ENCODE measurements at regions not wholly inside any gene's neighbourhood (a gene's known extent, or its start where the extent isn't known, plus 50 kb on each side); places are given as distances from the start of the nearest gene placed in this dataset.

- Histone ChIP-seq H3K27ac (ENCODE audit: low read length) (no peak overlapping the region), H3K9me3 (ENCODE audit: insufficient read depth, low read length, severe bottlenecking) (no peaks in the 10 kb centered on the region), H3K79me2 (ENCODE audit: insufficient read depth, low read length) (no peaks in the 10 kb centered on the region), H3K27me3 (ENCODE audit: insufficient read depth, low read length, poor library complexity) (no peaks in the 10 kb centered on the region), H4K20me1 (ENCODE audit: insufficient read depth, low read length) (no peaks in the 10 kb centered on the region), H3K9ac (ENCODE audit: low read depth, low read length) (no peak overlapping the region), H2AFZ (ENCODE audit: low read depth, low read length) (no peak overlapping the region), H3K4me3 (ENCODE audit: low read depth in 1 of 2, low read length in 2 of 2) (no peak overlapping the region), H3K4me1 (ENCODE audit: insufficient read depth, low read length) (0 out of 2 replicates have a peak, but pooled peaks cover 3% of the 10 kb centered on the region), H3K36me3 (ENCODE audit: insufficient read depth, low read length) (no peaks in the 10 kb centered on the region), H3K4me2 (ENCODE audit: insufficient read depth, low read length) (no peak overlapping the region)
- no peak for ATAC-seq (ENCODE audit: insufficient read depth, low read depth)
- TF ChIP-seq EZH2 (IDR thresholded peaks at IDR 0.05; ENCODE audit: borderline replicate concordance, low read depth, low read length, severe bottlenecking) (no peak), CTCF (IDR thresholded peaks at IDR 0.05; ENCODE audit: borderline replicate concordance, extremely low read depth, low read length, poor library complexity, severe bottlenecking) (no peak)
- no peak for DNase-seq
These were observed 301.8 kb upstream of the CBLB start for GRCh38 chr3:106170636-106171035.

- DNase-seq (no peak), ATAC-seq (ENCODE audit: insufficient read depth, low read depth) (no peak)
- H4K20me1 ChIP-seq (ENCODE audit: insufficient read depth, low read length): no peaks in the 10 kb centered on the region
- peaks cover 13% of the 10 kb centered on the region; the same call in 1 of the 2 replicates for H3K4me1 ChIP-seq (ENCODE audit: insufficient read depth, low read length)
- no peak overlapping the region for H3K27ac ChIP-seq (ENCODE audit: low read length)
- no peaks in the 10 kb centered on the region for H3K79me2 ChIP-seq (ENCODE audit: insufficient read depth, low read length)
- H3K9me3 ChIP-seq (ENCODE audit: insufficient read depth, low read length, severe bottlenecking): no peaks in the 10 kb centered on the region
- H2AFZ ChIP-seq (ENCODE audit: low read depth, low read length): no peak overlapping the region
- no peak overlapping the region for H3K9ac ChIP-seq (ENCODE audit: low read depth, low read length)
- H3K4me3 ChIP-seq (ENCODE audit: low read depth in 1 of 2, low read length in 2 of 2): no peak overlapping the region
- no peaks in the 10 kb centered on the region for H3K36me3 ChIP-seq (ENCODE audit: insufficient read depth, low read length)
- no peak overlapping the region for H3K4me2 ChIP-seq (ENCODE audit: insufficient read depth, low read length)
- H3K27me3 ChIP-seq (ENCODE audit: insufficient read depth, low read length, poor library complexity): no peaks in the 10 kb centered on the region
- no peak for TF ChIP-seq EZH2 (IDR thresholded peaks at IDR 0.05; ENCODE audit: borderline replicate concordance, low read depth, low read length, severe bottlenecking)
- no peak for TF ChIP-seq CTCF (IDR thresholded peaks at IDR 0.05; ENCODE audit: borderline replicate concordance, extremely low read depth, low read length, poor library complexity, severe bottlenecking)
These were observed 303.3 kb upstream of the CBLB start for GRCh38 chr3:106172101-106172500.

- no peak for ATAC-seq (ENCODE audit: insufficient read depth, low read depth)
These were observed 304.0 kb upstream of the CBLB start for GRCh38 chr3:106172780-106173179.

More at GRCh38 chr3:106172780-106173179, 304.0 kb upstream of the CBLB start:
- Histone ChIP-seq H3K9me3 (ENCODE audit: insufficient read depth, low read length, severe bottlenecking) (no peaks in the 10 kb centered on the region), H4K20me1 (ENCODE audit: insufficient read depth, low read length) (no peaks in the 10 kb centered on the region), H3K9ac (ENCODE audit: low read depth, low read length) (no peak overlapping the region), H3K27me3 (ENCODE audit: insufficient read depth, low read length, poor library complexity) (no peaks in the 10 kb centered on the region), H3K4me2 (ENCODE audit: insufficient read depth, low read length) (no peak overlapping the region), H3K36me3 (ENCODE audit: insufficient read depth, low read length) (no peaks in the 10 kb centered on the region), H3K27ac (ENCODE audit: low read length) (no peak overlapping the region), H3K4me3 (ENCODE audit: low read depth in 1 of 2, low read length in 2 of 2) (no peak overlapping the region), H3K4me1 (ENCODE audit: insufficient read depth, low read length) (peaks cover 13% of the 10 kb centered on the region; the same call in 1 of the 2 replicates), H2AFZ (ENCODE audit: low read depth, low read length) (no peak overlapping the region), H3K79me2 (ENCODE audit: insufficient read depth, low read length) (no peaks in the 10 kb centered on the region)
- no peak for DNase-seq
- TF ChIP-seq CTCF (IDR thresholded peaks at IDR 0.05; ENCODE audit: borderline replicate concordance, extremely low read depth, low read length, poor library complexity, severe bottlenecking) (no peak), EZH2 (IDR thresholded peaks at IDR 0.05; ENCODE audit: borderline replicate concordance, low read depth, low read length, severe bottlenecking) (no peak)
